ENCODE measurements at regions not wholly inside any gene's neighbourhood (a gene's known extent, or its start where the extent isn't known, plus 50 kb on each side); places are given as distances from the start of the nearest gene placed in this dataset.

GRCh38 chr11:95647871-95648270, 141.7 kb downstream of the FAM76B start:
- TF ChIP-seq POLR2A (IDR thresholded peaks at IDR 0.05; ENCODE audit: low read depth, low read length) (no peak), EZH2 (IDR thresholded peaks at IDR 0.05; ENCODE audit: borderline replicate concordance, low read depth, low read length, severe bottlenecking) (no peak), GATA2 (IDR thresholded peaks at IDR 0.05; ENCODE audit: insufficient read depth, insufficient read length, low read depth, low read length) (no peak), CTCF (IDR thresholded peaks at IDR 0.05; ENCODE audit: extremely low read depth in 1 of 2, insufficient read depth in 1 of 2, low read depth in 1 of 2, low read length in 2 of 2) (no peak), MYC (IDR thresholded peaks at IDR 0.05; ENCODE audit: low read depth, low read length) (no peak), POLR2AphosphoS5 (IDR thresholded peaks at IDR 0.05; ENCODE audit: insufficient read depth, low read depth, low read length) (no peak), FOS (IDR thresholded peaks at IDR 0.05; ENCODE audit: borderline replicate concordance, insufficient read depth, low read length) (no peak), MAX (IDR thresholded peaks at IDR 0.05; ENCODE audit: insufficient read depth, insufficient read length) (no peak), JUN (IDR thresholded peaks at IDR 0.05; ENCODE audit: borderline replicate concordance, insufficient read depth, insufficient read length, low read depth) (no peak)
- Histone ChIP-seq H4K20me1 (replicated peaks; ENCODE audit: control insufficient read depth, extremely low read depth, insufficient read depth, low read length) (no peaks in the 10 kb centered on the region), H3K9me1 (replicated peaks; ENCODE audit: control insufficient read depth, extremely low read depth, insufficient read depth, low read length) (no peaks in the 10 kb centered on the region), H3K36me3 (ENCODE audit: control insufficient read depth in 2 of 2, extremely low read depth in 1 of 2, insufficient read depth in 2 of 2, low read length in 2 of 2) (no peaks in the 10 kb centered on the region), H3K4me1 (ENCODE audit: control insufficient read depth, extremely low read depth, insufficient read depth, low read length) (no peaks in the 10 kb centered on the region), H2AFZ (ENCODE audit: low read depth, low read length) (no peak overlapping the region), H3K4me2 (ENCODE audit: insufficient read depth, low read length) (no peak overlapping the region), H3K79me2 (ENCODE audit: control insufficient read depth, insufficient read depth, low read length) (no peaks in the 10 kb centered on the region), H3K27me3 (ENCODE audit: control insufficient read depth in 2 of 2, insufficient read depth in 2 of 2, low read length in 2 of 2) (no peaks in the 10 kb centered on the region), H3K27ac (ENCODE audit: insufficient read depth, low read depth, low read length) (no peak overlapping the region), H3K9me3 (replicated peaks; ENCODE audit: control insufficient read depth, insufficient read depth, low read length) (no peaks in the 10 kb centered on the region), H3K4me3 (replicated peaks in 1 of 3; ENCODE audit: insufficient read depth in 1 of 3, low read depth in 1 of 3, low read length in 3 of 3) (no peak overlapping the region), H3K9ac (replicated peaks; ENCODE audit: extremely low read depth, insufficient read depth, low read length) (no peak overlapping the region)
- DNase-seq (ENCODE audit: low read depth, low spot score) (no peak), FAIRE-seq (no peak)
- dilution Hi-C loops (cut with MboI; ENCODE audit: extremely low pct_ligation_motif_present, low sequenced_read_pairs) = no loop called here
- BruUV-seq (replicated peaks) = no TSS peak
- ChIA-PET POLR2A (no interaction called here), CTCF (no interaction called here)
- intact Hi-C loops (cut with micrococcal nuclease) = no loop called here

Measured in endothelial cell of umbilical vein (primary cell).